ENCODE measurements at regions not wholly inside any gene's neighbourhood (a gene's known extent, or its start where the extent isn't known, plus 50 kb on each side); places are given as distances from the start of the nearest gene placed in this dataset.

- Mint-ChIP-seq H3K4me3 (ENCODE audit: unreplicated experiment) (no peak overlapping the region), H3K9me3 (ENCODE audit: unreplicated experiment) (peaks cover 5% of the 10 kb centered on the region), H3K27ac (ENCODE audit: unreplicated experiment) (no peak overlapping the region), H3K36me3 (ENCODE audit: low read depth, unreplicated experiment) (peaks cover 6% of the 10 kb centered on the region), H3K27me3 (ENCODE audit: unreplicated experiment) (peaks cover 18% of the 10 kb centered on the region), H3K4me1 (ENCODE audit: unreplicated experiment) (peaks cover 12% of the 10 kb centered on the region)
- no peak for DNase-seq (ENCODE audit: low spot score)
- TF ChIP-seq, protein P1, sequence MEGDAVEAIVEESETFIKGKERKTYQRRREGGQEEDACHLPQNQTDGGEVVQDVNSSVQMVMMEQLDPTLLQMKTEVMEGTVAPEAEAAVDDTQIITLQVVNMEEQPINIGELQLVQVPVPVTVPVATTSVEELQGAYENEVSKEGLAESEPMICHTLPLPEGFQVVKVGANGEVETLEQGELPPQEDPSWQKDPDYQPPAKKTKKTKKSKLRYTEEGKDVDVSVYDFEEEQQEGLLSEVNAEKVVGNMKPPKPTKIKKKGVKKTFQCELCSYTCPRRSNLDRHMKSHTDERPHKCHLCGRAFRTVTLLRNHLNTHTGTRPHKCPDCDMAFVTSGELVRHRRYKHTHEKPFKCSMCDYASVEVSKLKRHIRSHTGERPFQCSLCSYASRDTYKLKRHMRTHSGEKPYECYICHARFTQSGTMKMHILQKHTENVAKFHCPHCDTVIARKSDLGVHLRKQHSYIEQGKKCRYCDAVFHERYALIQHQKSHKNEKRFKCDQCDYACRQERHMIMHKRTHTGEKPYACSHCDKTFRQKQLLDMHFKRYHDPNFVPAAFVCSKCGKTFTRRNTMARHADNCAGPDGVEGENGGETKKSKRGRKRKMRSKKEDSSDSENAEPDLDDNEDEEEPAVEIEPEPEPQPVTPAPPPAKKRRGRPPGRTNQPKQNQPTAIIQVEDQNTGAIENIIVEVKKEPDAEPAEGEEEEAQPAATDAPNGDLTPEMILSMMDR (IDR thresholded peaks at IDR 0.05; ENCODE audit: unreplicated experiment) = no peak
Measured at GRCh38 chr2:121890041-121890440, 134.6 kb downstream of the TSN start.

DNA sequence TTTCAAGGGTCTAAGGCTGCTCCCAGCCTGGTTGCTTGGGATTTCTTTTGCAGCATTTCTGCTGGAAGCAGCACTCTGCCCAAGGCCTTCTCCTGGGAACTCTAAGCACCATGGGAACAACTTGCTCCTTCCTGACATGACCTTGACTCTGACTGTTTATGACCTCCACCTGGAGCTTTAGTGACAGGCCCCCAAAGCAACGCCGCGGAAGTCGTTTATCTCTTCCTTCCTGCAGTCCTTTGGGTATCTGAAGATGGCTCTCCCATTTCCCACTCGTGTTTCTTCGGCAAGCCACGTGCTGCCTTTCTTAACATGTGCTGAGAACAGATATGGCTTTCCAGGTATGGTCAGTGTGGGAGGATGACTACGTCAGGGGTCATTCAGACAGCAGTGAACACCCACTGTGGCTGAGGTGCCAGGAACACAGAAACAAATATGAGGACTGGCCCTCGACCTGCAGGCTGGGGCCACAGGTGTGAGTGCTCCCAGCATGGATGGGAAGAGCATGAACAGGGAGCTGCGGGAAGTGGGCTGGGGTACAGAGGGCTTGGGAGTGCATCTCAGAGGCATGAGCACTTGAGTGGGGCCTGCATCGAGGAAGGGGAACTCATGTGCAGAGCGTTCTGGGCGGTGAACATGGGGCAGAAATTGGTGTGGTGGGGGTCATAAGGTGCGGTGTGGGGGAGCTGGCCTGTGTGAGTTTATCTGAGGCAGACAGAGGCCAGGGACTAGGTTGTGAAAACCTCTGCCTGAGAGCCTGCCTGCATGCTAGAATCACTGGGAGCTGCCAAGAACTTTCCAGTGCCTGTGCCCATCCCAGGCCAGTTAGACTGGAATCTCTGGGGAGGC, 140.5 kb downstream of the TSN start:
- peaks cover 6% of the 10 kb centered on the region for H3K36me3 Mint-ChIP-seq (ENCODE audit: low read depth, unreplicated experiment)
- peaks cover 4% of the 10 kb centered on the region for H3K27me3 Mint-ChIP-seq (ENCODE audit: unreplicated experiment)
- H3K27ac Mint-ChIP-seq (ENCODE audit: unreplicated experiment) = no peak overlapping the region

DNA sequence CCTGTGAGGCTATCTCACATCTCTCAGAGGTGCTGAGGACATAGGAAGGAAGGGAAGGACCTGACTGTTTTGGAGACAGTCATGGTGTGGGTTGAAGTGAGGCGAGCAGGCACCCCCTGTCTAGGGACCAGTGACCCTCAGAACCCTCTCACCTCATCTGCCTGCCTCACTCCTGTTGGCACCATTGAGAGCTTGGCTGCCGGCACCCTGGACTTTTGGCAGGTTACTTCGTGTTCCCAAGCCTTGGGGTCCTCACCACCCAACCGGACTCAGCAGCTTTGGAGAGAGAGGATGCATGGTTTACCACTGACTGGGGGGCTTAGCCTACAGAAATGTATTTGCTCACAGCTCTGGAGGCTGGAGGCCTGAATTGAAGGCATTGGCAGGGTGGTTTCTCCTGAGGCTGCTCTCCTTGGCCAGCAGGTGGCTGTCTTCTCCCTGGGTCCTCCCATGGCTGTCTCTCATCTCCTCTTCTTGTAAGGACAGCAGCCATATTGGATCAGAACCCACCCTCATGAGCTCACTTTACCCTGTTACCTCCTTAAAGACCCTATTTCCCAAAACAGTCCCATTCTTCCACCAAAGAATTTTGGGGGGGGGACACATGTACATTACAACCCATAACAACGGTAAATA, 142.0 kb downstream of the TSN start:
- peaks cover 4% of the 10 kb centered on the region for H3K27me3 Mint-ChIP-seq (ENCODE audit: unreplicated experiment)
- DNase-seq (ENCODE audit: low spot score) = peak; percentile 47
- peaks cover 10% of the 10 kb centered on the region for H3K4me1 Mint-ChIP-seq (ENCODE audit: unreplicated experiment)
- no peak overlapping the region for H3K27ac Mint-ChIP-seq (ENCODE audit: unreplicated experiment)
- no peak overlapping the region for H3K4me3 Mint-ChIP-seq (ENCODE audit: unreplicated experiment)
- TF ChIP-seq, protein P1 (IDR thresholded peaks at IDR 0.05; ENCODE audit: unreplicated experiment) = peak; percentile 48
- no peaks in the 10 kb centered on the region for H3K36me3 Mint-ChIP-seq (ENCODE audit: low read depth, unreplicated experiment)
- no peaks in the 10 kb centered on the region for H3K9me3 Mint-ChIP-seq (ENCODE audit: unreplicated experiment)

More for the DNA sequence above, 140.5 kb downstream of the TSN start:
- H3K4me1 Mint-ChIP-seq (ENCODE audit: unreplicated experiment) = peaks cover 10% of the 10 kb centered on the region
- TF ChIP-seq, protein P1 (IDR thresholded peaks at IDR 0.05; ENCODE audit: unreplicated experiment) = no peak
- no peak overlapping the region for H3K4me3 Mint-ChIP-seq (ENCODE audit: unreplicated experiment)
- H3K9me3 Mint-ChIP-seq (ENCODE audit: unreplicated experiment) = peaks cover 5% of the 10 kb centered on the region
- DNase-seq (ENCODE audit: low spot score) = no peak

GRCh38 chr2:121898483-121898882, 143.0 kb downstream of the TSN start:
- H3K9me3 Mint-ChIP-seq (ENCODE audit: unreplicated experiment) = no peaks in the 10 kb centered on the region
- no peak overlapping the region for H3K27ac Mint-ChIP-seq (ENCODE audit: unreplicated experiment)
- H3K36me3 Mint-ChIP-seq (ENCODE audit: low read depth, unreplicated experiment) = no peaks in the 10 kb centered on the region
- TF ChIP-seq, protein P1 (IDR thresholded peaks at IDR 0.05; ENCODE audit: unreplicated experiment) = no peak
- no peak overlapping the region for H3K4me3 Mint-ChIP-seq (ENCODE audit: unreplicated experiment)
- H3K4me1 Mint-ChIP-seq (ENCODE audit: unreplicated experiment) = peaks cover 12% of the 10 kb centered on the region
- H3K27me3 Mint-ChIP-seq (ENCODE audit: unreplicated experiment) = peaks cover 8% of the 10 kb centered on the region
- no peak for DNase-seq (ENCODE audit: low spot score)

DNA sequence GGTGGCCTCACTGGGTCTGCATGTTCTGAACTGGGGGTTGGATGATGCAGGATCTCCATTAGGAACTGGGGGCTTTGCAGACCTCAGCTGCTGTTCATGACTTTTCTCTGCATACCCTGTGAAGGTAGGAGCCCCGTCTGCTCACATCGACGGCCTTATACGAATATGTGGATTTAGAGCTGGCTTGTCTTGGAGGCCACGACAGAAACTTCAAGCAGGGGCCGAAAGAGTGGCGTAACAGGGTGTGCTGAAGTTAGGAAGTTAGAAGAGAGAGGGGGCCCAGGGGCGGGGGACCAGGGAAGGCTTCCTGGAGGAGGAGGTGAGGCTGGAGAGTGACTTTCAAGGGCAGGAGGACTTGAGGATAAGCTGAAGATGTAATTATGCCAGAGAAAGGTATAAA, 144.9 kb downstream of the TSN start:
- no peak for DNase-seq (ENCODE audit: low spot score)
- TF ChIP-seq, protein P1 (IDR thresholded peaks at IDR 0.05; ENCODE audit: unreplicated experiment) = no peak

More for the DNA sequence above, 144.9 kb downstream of the TSN start:
- Mint-ChIP-seq H3K4me1 (ENCODE audit: unreplicated experiment) (peaks cover 12% of the 10 kb centered on the region), H3K27me3 (ENCODE audit: unreplicated experiment) (peaks cover 8% of the 10 kb centered on the region), H3K36me3 (ENCODE audit: low read depth, unreplicated experiment) (no peaks in the 10 kb centered on the region), H3K27ac (ENCODE audit: unreplicated experiment) (no peak overlapping the region), H3K9me3 (ENCODE audit: unreplicated experiment) (no peaks in the 10 kb centered on the region), H3K4me3 (ENCODE audit: unreplicated experiment) (no peak overlapping the region)

Data from endothelial cell (in vitro differentiated cells).